Inflammatory macrophage treated with lipopolysaccharide for 1 hour (primary cell): ENCODE measurements at regions not wholly inside any gene's neighbourhood (a gene's known extent, or its start where the extent isn't known, plus 50 kb on each side); places are given as distances from the start of the nearest gene placed in this dataset.
"Not testable (repeated sequence)": the region's sequence is repeated elsewhere in the genome, so short reads cannot be mapped to it uniquely, and the experiment has no call there.

Experiments used
- DNase-seq, 2 donors: peaks; one replicate each; pipeline ENCODE4 v3.0.0-alpha.2; 2020 to 2022

DNA sequence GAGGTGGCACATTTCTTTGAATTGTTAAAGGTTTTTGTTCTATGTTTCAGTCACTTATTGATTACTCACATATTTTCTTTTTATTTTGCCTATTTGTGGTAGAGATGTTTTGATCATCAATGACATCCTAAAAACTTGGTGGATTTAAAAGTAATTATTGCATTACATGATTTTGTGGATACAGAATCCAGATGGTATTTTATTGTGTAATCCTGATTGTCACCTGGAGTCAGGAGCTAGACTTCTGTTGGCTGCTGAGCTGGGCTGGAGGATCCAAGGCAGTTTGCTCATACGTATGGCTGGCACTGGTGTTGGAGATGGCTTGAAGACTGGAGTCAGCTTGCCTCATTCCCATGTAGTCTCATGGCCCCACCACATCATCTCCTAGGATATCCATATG is 1009.6 kb upstream of the PCDH7 start:
- no peak for DNase-seq

DNA sequence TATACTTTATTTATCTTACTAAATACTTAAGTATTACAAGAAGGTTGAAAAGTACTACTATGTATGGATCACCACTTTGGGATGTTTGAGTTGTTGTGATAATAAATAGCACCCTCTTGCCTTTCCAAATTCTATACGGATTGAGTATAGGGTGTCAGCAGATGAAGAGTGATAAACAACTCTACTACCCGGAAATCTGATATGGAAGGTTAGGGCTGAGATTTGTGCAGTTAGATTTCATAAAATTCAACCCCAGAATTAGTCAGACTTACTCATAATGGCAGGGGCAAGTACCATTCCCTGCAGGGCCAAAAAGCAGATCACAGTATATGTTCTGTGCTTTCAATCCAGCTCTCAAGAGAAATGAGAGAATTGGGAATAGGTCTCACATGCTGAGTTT is 1008.9 kb upstream of the PCDH7 start:
- DNase-seq, result no peak

DNA sequence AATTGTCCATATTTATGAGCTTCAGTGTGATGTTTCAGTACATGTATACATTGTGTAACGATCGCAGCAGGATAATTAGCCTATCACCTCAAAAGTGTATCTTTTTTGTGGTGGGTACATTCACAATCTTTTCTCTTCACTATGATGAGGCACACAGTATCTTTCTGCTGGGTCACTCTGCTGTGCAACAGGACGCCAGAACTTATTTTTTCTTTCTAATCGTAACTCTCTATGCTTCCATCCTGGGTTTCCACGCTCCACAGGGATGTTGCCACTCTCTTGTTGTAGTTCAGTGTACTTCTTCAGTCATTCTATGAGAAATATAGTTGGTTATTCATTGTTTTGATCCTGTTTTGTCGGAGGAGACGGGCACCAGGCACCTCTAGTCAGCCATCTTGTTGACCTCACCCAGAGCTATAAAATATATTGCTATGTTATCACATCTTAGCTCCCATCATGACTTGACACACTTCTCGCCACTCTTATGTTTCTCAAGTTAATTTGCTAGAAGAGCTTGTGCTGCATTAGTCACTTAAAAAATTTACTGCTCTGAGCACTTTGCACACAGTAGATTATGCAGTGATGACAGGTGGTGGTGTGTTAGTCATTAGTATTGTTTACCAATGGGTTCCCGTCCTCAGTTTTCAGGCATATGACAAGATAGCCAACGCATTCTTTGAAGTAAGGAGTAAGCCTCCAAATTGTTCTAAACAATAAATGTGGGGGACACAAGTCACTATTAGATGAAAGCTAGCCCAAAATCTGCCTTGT is 1002.7 kb upstream of the PCDH7 start:
- no peak for DNase-seq

DNA sequence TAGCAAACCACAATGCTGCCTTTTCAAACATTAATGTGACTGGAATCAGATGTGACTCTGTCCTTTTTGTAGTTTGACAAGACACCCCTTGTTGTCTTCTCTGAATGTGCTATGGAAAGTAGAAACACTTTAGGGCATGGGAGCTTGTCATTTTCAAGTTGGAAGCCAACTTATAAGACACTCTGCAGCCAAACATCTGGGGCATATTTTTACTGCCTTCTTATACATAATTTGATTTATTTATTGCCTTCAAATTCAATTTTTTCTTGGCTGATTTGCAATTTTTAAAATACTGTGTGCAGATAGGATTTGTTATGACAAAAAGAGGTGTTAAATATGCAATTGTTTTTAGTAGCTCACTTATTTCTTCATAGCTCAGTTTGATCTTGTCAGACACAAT is 1002.0 kb upstream of the PCDH7 start:
- no peak for DNase-seq

DNA sequence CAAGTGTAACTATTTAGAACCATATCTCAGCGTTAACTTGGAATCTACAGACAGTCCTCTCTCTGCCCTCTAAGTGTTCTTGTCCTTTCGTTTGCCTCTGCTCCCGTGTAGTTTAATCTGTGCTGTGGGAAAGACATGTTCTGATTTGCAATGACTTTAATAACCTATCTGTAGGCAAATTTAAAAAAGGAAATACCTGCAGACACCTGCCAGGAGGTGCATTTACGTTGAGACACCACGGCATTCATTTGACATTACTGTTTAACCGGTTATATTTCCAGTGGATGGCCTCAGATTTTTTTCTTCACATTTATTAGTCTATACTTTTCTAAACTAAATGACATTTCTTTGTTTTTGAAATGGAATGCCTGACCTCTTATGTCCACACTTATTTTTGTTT is 997.9 kb upstream of the PCDH7 start:
- DNase-seq, result no peak

DNA sequence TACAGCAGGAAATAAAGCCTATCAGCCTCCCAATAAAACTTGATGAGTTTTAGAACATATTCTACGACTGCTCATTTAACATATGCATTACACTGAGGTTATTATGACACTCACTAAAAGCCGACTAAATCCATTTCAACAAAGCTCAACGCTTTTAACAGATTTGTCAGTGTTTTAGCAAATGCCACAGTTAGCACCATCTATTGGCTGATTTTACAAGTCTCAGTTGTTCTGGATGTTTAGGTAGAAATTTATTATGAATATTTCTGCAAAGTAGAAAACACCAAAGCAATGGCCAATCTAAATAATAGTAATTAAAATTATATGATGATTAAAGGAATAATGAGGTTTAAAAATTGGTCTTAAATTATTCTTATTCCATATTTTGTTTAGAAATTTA is 993.2 kb upstream of the PCDH7 start:
- no peak for DNase-seq

DNA sequence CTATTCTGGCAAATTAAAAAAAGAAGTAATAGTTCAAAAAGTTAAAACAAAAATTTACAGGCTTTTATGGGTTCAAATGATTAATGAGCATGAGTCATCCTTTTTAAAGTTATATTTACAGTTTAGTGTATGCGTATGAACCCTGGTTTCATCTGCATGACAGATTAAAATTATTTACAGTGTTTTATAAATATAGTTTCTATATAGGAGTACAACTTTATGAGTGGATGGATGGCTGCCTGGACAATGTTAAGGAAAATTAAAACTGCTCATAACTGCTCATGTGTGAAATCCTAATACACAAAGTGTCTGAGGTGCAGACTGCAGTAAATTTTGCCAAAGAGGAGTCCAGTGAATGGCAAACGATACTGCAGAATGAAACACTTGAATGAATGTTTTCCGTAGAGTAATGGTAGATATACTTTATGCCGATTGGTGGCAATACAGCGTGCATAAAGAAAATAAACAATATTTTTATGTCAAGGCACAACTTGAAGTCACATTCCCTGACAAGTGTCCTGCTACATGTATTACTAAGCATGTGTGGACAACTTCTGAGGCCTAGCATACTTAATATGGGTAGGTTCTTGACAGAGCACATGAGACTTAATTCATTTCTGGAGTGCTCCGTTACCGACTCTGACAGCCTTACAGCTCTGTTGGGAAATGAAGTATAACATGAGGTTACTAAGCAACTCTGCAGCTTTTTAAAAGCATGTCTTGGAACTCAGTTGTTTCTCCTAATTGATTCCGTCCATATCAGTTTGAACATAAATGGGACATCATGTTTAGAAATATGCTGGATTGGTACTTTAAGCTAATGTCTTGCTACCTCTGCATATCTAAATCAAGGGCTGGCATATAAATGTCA is 985.6 kb upstream of the PCDH7 start:
- no peak for DNase-seq

DNA sequence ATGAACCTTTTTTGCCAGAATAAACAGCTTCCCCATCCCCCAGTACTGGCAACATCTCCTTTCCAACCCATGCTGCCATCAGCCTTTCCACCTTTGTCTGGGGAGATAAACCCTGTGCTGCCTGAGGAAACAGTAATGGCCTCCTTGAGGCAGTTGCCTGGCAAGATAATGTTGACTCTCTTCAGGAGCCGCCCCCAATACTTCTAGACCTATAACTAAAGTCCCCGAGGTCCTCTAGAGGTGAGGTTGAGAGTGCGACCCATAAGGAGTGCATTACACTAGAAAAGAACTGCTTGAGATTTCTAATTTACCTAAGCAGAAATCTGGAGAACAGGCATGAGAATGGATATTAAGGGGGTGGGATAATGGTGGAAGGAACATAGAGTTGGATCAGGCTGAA is 963.2 kb upstream of the PCDH7 start:
- DNase-seq, result no peak

DNA sequence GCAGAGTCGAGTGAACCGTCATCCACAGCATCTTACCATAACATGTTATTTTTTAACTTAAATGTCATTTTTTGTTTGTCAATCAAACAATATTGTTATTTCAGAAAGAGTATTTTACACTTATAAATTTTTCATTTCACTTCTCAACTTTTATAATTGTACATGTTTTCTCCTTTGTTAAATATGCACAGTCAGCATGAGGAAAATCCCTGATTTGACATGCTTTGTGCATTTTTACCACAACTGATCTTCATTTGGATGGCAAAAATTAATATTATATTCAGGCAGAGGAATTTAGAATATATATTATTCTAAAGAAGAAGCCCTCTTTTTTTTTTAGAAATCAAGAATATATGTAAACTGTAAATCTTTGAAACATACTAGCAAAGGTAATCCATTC is 958.0 kb upstream of the PCDH7 start:
- DNase-seq, result no peak

DNA sequence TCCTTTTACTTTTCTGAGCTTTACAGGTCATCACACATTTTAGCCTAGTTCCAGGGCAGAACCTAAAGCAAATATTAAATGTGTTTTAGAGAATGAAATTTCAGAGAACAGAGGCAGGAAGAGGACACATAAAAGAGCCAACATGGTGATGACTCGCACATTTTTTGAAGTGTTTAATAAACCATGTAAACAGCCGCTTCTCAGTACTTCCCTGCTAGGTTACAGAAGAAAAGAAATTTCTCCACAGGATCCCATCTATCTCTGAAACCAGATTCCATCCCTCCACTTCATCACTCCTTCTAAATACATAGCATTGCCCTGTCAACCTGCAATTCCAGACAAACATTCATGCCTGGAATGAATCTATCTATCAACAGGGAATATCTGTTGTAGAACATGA is 949.5 kb upstream of the PCDH7 start:
- no peak for DNase-seq

DNA sequence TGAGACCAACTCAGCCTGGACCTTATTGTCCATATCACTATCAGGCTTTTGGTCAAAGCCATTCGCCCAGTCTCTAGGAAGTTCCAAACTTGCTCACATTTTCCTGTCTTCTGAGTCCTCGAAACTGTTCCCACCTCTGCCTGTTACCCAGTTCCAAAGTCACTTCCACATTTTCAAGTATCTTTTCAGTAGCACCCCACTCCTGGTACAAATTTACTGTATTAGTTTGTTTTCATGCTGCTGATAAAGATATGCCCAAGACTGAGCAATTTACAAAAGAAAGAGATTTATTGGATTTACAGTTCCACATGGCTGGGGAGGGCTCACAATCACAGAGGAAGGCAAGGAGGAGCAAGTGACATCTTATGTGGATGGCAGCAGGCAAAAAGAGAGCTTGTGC is 932.0 kb upstream of the PCDH7 start:
- not testable (repeated sequence) for DNase-seq

DNA sequence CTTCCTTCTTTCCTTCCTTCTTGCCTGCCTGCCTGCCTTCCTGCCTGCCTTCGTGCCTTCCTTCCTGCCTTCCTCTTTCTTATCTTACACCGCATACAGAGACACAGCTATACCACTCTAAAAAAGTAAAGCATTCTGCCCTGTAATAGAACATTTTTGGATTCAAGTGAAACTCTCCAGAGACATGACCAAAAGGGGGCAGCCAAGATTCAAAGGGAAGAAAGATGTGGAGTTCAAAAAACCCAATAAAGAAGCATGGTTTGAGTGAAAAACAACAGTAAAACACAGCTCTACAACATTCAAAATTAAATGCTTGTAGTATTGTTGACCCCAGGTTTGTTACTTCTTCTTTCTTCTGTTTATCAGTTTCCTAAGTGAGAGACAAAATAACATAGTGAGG is 914.9 kb upstream of the PCDH7 start:
- DNase-seq, result no peak

DNA sequence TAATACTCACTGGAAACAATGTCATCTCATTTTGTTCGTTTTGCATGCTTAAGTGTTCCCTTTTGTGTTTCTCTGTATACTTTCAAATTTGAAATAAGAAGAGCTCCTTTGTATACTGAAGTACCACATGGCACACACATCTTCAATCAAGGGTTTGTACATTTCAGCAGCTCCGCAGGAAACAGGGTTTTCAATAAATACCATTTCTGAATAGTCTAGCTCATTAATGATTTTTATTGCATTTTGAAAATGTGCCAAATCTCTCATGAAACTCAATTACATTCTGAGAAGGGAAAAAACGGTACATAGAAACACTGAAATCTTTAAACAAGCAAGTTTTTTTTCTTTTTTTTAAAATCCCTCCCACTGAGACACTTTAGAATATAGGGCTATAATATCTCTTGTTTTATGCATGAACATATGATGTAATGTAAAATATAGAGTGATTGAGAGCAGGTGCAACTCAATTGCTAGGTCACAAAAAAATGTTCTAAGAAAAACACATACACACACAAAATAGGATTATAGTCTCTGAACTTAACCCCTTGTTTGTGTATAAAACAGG is 914.2 kb upstream of the PCDH7 start:
- DNase-seq, result no peak

DNA sequence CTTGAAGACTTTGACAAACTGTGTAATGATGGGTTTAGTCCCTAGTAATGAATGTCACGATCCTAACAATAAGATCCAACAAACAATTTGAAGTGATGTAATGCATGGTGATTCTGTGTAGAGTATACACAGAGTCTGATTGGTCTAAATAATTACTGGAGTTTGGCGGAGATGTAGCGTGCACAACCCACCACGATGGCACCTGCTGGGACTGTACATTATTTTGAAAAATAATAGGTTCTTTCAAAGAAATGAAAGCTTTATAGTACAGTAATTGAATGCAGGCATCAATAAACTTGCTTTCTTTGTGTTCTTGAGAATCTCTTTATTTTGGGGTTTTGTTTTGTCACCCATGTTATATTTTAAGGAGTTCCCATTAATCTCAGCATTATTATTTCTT is 902.2 kb upstream of the PCDH7 start:
- DNase-seq, result no peak

DNA sequence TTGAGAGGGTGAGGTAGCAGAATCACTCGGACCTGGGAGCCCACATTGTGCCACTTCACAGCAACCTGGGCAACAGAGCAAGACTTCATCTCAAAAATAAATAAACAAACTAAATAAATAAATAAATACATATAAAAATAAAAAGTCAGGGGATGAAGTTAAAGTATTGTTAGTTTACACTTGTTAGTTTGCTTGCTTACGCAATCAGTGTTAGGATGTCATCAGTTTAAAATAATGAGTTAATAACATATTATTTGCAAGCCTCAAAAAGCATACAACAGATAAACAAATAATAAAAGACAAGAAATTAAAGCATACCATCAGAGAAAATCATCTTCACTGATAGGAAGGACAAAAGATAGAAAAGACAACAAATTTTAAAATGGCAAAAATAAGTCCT is 891.1 kb upstream of the PCDH7 start:
- no peak for DNase-seq

DNA sequence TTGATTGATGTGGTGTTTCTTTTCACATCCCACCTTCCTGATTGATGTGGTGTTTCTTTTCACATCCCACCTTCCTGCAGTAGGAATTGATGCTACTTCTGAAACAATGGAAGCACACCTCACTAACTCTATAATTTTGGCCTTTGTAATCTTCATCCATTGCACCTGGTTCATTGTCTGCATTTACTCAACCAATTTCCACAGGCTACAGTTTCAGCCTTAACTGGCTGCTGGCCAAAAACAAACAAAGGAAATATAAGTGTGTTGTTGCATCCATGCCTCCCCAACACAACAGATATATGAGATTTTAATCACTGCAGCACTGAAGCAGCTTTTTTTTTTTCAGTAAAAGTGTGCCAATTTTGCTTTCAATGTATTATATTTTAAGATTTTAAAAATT is 867.6 kb upstream of the PCDH7 start:
- no peak for DNase-seq

DNA sequence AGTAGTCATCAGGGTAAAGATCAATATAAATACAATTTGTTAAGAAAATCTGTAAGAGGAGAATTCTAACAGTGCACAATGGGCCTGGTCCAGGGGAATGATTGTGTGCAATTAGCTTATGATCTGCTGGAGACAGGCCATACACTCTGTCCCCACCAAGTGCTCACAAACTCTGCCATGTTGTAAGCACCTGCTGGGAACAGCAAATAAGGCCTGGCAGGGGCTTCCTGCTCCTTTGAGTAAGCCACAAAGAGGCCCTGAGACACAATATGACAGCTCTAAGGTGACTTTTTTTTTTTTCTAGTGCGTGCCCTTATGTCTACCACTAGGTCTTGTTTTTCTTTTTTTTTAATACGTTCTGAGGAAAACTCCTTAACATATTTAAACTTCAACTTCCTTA is 866.3 kb upstream of the PCDH7 start:
- DNase-seq, result no peak

DNA sequence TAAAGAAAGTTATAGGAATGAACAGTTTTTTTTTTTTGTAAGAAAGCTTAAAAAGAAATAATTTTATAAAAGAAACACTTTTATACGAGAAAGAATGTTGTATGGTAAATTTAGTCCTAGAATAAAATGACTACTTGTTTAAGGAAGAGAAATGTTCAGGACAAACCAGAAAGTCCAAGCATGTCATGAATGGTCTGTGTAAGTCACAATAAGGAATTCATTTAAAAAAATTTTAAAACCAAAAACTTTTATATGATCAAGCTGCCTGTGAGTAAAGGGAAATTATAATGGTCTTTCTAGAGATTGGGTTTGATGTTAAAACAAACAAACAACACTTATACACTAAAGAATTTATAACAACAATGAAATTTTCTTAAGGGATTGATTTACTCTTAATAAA is 858.9 kb upstream of the PCDH7 start:
- DNase-seq, result no peak

DNA sequence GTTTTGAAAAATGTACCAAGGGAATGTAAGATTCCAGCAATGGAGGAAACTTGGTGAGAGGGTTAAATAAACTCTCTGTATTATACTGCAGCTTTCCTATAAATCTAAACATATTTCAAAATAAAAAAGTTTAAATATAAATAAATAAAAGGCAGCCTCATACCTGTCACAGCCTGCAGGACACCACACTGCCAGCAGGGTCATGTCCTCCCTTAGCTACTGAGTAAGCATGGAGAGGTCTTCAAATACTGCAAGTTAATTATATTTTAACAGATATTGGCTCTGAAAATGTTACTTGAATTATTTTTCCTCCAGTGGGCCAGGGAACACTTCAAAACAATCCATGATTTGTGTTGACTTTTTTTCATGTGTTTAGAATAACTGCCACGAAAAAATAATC is 852.8 kb upstream of the PCDH7 start:
- DNase-seq, result no peak

DNA sequence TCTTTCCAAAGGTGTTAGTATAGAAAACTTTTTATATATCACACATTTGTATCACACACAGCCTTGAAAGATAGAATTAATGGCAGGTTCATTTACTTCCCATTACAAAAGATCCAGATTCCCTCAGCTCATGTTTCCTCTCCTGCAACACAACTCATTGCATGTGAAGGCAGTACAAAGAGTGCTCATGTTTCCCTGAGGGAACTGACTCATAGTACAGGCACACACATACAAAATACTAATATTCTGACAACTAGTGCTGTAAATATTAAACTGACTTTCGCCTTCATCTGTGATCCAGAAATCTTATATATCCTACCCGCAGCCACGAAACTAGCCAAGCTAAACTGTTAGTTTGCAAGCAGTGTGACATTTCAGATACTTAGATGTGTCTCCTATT is 819.8 kb upstream of the PCDH7 start:
- no peak for DNase-seq

DNA sequence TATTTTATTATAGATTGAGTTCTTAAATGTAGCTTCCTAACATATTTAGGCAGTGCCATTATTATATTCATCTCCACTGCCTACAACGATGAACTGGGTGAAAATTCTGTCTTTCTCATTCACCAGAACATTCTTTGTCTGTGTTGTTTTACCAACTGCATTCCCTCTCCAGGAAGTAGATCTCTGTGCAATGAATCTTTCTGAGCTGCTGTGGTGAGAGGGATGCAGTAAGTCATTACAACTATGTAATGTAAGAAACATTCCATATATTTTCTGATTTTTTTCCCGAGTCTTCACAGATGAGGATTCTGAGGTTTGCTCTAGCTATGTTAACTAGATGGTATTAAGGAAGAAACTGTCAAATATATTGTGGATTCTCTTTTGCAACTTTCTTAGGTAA is 811.9 kb upstream of the PCDH7 start:
- no peak for DNase-seq

DNA sequence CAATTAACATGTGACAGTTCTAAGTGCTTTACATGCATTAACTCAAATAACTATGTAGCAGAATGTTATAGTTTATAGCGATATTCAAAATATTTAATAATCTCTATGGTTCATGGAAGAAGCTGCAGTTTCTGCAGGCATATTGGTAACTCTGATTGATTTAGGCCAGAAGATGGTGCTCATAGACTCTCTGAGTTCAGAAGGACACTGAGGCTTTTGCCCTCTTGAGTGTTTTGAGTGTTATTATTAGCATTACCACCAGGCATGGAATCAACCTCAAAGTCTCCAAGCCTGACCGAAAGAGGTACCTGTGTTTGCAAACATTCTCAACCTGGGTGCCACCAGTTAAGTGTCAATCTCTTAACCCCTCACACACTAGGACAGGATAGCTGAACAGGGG is 792.3 kb upstream of the PCDH7 start:
- DNase-seq, result no peak

DNA sequence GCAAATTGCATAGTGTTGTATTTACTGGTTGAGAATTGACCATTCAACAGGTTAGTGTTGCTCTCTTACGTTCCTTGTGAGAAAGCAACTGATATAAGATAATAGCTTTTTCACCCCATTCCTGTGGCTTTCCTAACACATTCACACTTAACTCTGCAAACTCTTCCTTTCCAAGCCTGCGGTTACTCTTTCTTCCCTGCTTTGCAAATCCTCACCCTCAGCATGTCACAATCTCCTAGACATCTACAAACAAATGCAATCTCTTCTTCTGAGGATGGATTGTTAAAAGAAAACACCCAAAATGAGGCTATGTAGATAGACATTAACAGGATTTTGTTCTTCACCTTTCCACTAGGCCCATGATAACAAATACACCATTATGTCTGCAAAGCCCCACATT is 771.7 kb upstream of the PCDH7 start:
- DNase-seq, result no peak

DNA sequence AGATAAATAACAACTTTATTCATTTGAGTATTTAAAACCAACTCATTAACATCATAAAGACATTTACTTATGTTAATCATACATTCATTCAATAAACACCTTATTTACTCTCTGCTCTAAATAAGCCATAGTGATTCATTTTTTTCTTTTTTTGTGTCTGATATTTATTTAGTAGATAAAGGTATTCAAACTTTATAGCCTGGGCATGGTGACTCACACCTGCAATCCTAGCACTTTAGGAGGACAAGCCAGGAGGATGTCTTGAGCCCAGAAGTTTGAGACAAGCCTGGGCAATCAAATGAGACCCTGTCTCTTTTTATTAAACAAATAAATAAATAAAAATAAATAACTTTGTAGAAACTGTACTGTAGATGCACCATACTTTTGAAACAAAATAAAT is 771.3 kb upstream of the PCDH7 start:
- no peak for DNase-seq
